ENCODE measurements at regions not wholly inside any gene's neighbourhood (a gene's known extent, or its start where the extent isn't known, plus 50 kb on each side); places are given as distances from the start of the nearest gene placed in this dataset.
"Not testable (repeated sequence)": the region's sequence is repeated elsewhere in the genome, so short reads cannot be mapped to it uniquely, and the experiment has no call there.

- H3K9me3 ChIP-seq, result no peaks in the 10 kb centered on the region
- H3K36me3 ChIP-seq, result no peaks in the 10 kb centered on the region
- no peak overlapping the region for H3K4me3 ChIP-seq (ENCODE audit: low read depth, low read length)
- H3K27me3 ChIP-seq, result no peaks in the 10 kb centered on the region
- H3K4me1 ChIP-seq, result no peaks in the 10 kb centered on the region
- DNase-seq, result no peak
- TF ChIP-seq CTCF (IDR thresholded peaks at IDR 0.05; ENCODE audit: low read depth, low read length), result no peak
Measured at GRCh38 chr10:37456456-37456855, 331.1 kb downstream of the ANKRD30A start.

- H3K9me3 ChIP-seq, result no peaks in the 10 kb centered on the region
- no peaks in the 10 kb centered on the region for H3K4me1 ChIP-seq
- TF ChIP-seq CTCF (IDR thresholded peaks at IDR 0.05; ENCODE audit: low read depth, low read length), result no peak
- H3K36me3 ChIP-seq, result no peaks in the 10 kb centered on the region
- no peak for DNase-seq
- H3K27me3 ChIP-seq, result no peaks in the 10 kb centered on the region
- no peak overlapping the region for H3K4me3 ChIP-seq (ENCODE audit: low read depth, low read length)
Measured at GRCh38 chr10:37448161-37448560, 322.8 kb downstream of the ANKRD30A start.

- TF ChIP-seq CTCF (IDR thresholded peaks at IDR 0.05; ENCODE audit: low read depth, low read length), result no peak
- Histone ChIP-seq H3K4me1 (no peaks in the 10 kb centered on the region), H3K36me3 (no peaks in the 10 kb centered on the region), H3K9me3 (no peaks in the 10 kb centered on the region), H3K4me3 (ENCODE audit: low read depth, low read length) (no peak overlapping the region), H3K27me3 (no peaks in the 10 kb centered on the region)
- no peak for DNase-seq
Measured at GRCh38 chr10:37442882-37443281, 317.5 kb downstream of the ANKRD30A start.

- not testable (repeated sequence) for DNase-seq; H3K36me3 ChIP-seq; H3K4me1 ChIP-seq; H3K9me3 ChIP-seq; H3K27me3 ChIP-seq; H3K4me3 ChIP-seq (ENCODE audit: low read depth, low read length)
Measured at GRCh38 chr10:37441224-37441623, 315.8 kb downstream of the ANKRD30A start.

GRCh38 chr10:37439826-37440225, 314.4 kb downstream of the ANKRD30A start:
- Histone ChIP-seq H3K36me3 (no peaks in the 10 kb centered on the region), H3K4me1 (no peaks in the 10 kb centered on the region), H3K9me3 (no peaks in the 10 kb centered on the region), H3K27me3 (no peaks in the 10 kb centered on the region), H3K4me3 (ENCODE audit: low read depth, low read length) (no peak overlapping the region)
- no peak for TF ChIP-seq CTCF (IDR thresholded peaks at IDR 0.05; ENCODE audit: low read depth, low read length)
- DNase-seq, result no peak

- no peak for TF ChIP-seq CTCF (IDR thresholded peaks at IDR 0.05; ENCODE audit: low read depth, low read length)
- Histone ChIP-seq H3K4me1 (no peaks in the 10 kb centered on the region), H3K4me3 (ENCODE audit: low read depth, low read length) (no peak overlapping the region), H3K9me3 (no peaks in the 10 kb centered on the region), H3K27me3 (no peaks in the 10 kb centered on the region), H3K36me3 (no peaks in the 10 kb centered on the region)
- DNase-seq, result no peak
Measured at GRCh38 chr10:37436357-37436756, 311.0 kb downstream of the ANKRD30A start.

GRCh38 chr10:37434091-37434490, 308.7 kb downstream of the ANKRD30A start:
- H3K4me1 ChIP-seq, result no peaks in the 10 kb centered on the region
- no peak for DNase-seq
- no peak for TF ChIP-seq CTCF (IDR thresholded peaks at IDR 0.05; ENCODE audit: low read depth, low read length)
- no peaks in the 10 kb centered on the region for H3K9me3 ChIP-seq
- H3K27me3 ChIP-seq, result no peaks in the 10 kb centered on the region
- H3K36me3 ChIP-seq, result no peaks in the 10 kb centered on the region
- H3K4me3 ChIP-seq (ENCODE audit: low read depth, low read length), result no peak overlapping the region
